Activated T-helper 1 cell treated with anti-CD3 and anti-CD28 coated beads, Interleukin-2, amount 50 U/mL, for 16 hours (primary cell): ENCODE measurements at regions not wholly inside any gene's neighbourhood (a gene's known extent, or its start where the extent isn't known, plus 50 kb on each side); places are given as distances from the start of the nearest gene placed in this dataset.

ENCODE experiments used
- DNase-seq, 2 donors: peaks; one replicate each; pipeline ENCODE4 v3.0.0-alpha.2; 2020; ENCODE audit warnings: low read depth in 1 of 2, low spot score in 1 of 2

- no peak for DNase-seq
Observed at GRCh38 chr5:18882154-18882553, 1105.8 kb downstream of the CDH18 start.

DNA sequence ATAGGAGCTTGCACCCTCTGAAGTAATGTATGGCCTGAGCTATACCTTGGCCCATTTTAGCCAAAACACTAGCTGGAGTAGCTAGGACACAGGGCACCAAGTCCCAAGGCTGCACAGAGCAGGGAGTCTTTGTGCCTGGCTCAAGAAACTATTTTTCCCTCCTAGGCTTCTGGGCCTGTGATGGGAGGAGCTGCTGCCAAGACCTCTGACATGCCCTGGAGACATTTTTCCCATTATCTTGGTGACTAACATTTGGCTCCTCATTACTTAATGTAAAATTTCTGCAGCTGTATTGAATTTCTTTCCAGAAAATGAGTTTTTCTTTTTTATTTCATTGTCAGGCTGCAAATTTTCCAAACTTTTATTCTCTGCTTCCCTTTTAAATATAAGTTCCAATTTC is 1099.2 kb downstream of the CDH18 start:
- no peak for DNase-seq

DNA sequence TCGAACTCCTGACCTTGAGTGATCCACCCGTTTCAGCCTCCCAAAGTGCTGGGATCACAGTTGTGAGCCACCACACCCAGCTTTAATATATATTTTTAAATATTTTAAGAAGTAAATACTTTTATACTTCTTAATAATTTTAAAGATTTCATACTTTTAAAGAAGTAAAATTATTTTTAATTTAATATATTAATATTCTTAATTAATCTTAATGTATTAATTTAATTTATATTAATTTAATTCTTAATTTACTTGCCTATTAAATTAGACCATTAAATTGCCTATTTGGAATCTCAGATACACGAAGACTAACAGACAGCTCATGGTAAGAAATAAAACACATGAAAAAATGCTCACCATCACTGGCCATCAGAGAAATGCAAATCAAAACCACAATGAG is 1087.4 kb downstream of the CDH18 start:
- no peak for DNase-seq

DNA sequence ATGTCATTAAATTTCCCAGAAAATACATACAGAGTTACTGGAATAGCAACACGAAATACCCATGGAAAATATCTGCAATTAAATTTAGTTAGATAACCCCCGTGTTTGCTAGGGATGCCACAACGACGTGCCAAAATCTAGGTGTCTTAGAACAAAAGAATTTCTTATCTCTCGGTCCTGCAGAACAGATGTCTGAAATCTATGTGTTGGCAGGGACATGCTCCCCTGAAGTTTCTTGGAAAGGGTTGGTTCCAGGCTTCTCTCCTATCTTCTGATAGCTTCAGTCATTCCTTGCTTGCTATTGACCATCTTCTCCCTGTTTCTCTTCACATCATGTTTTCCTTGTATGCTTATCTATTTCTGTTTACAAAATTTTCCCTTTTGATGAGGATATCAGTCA is 1067.0 kb downstream of the CDH18 start:
- no peak for DNase-seq

GRCh38 chr5:18932081-18932480 is 1055.9 kb downstream of the CDH18 start:
- no peak for DNase-seq

- DNase-seq = no peak
Observed at GRCh38 chr5:18944771-18945170, 1043.2 kb downstream of the CDH18 start.

DNA sequence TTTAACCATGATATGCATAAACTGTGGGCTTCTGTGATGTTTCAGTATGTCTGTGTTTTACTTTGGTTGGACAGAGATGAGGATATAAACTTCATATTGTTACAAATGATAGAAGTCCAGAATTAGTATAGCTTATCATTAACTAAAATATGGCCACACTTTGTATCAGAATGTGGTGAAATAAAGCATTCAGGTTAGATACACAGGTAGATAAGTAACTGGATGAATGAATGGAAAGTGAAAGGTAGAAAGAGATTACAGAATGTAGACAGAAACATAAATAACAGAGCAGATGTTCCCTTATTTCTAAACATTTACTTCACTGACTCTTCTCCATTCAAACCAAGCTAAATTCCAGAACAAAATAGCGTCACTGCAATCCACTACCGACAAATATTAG is 1033.8 kb downstream of the CDH18 start:
- no peak for DNase-seq

- DNase-seq = no peak
Observed at GRCh38 chr5:18959535-18959934, 1028.5 kb downstream of the CDH18 start.

DNA sequence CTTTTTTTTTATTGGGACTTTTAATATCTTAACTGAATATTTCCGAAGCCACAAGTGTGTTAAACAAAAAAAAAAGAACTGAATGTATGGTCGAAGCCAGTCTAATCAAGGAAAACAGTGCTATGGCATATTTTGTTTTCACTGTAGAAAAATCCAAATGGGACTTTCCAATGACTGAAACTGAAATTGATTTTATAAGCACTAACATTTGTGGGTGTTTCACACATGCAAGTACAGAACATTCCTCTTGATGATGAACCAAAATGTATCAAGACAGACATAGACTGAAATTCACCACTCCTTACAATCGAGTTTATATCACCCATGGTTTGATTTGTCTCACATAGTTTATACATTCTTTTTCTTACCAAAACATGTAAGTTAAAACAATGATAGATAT is 1026.8 kb downstream of the CDH18 start:
- no peak for DNase-seq

DNA sequence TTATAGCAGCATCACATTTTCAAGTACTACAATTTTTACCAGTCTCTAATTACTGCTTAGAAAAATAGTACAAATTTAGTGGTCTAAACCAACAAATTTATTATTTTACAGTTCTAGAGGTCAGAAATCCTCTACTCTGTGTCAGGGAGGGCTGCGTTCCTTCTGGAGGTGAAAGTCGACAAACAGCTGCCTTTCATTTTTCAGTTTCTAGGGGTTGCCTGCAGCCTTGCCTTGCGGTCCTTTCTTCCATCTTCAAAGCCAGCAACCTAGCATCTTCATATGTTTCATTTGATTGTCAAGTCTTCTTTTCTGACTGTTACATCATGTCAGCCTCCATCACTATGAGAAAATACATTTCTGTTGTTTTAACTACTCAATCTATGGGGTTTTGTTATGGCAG is 1022.1 kb downstream of the CDH18 start:
- no peak for DNase-seq

- no peak for DNase-seq
Observed at GRCh38 chr5:18967637-18968036, 1020.4 kb downstream of the CDH18 start.

DNA sequence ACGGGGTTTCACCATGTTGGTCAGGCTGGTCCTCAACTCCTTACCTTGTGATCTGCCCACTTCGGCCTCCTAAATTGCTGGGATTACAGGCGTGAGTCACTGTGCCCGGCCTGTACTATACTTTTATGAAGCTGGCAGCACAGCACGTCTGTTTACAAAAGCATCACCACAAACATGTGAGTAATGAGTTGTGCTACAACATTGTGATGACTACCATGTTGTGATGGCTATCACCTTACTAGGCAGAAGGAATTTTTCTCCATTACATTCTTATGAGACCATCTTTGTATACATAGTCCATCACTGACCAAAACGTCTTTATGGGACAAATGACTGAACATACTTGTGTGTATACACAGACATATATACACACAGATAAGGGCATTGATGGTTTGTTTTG is 1019.0 kb downstream of the CDH18 start:
- DNase-seq = no peak

DNA sequence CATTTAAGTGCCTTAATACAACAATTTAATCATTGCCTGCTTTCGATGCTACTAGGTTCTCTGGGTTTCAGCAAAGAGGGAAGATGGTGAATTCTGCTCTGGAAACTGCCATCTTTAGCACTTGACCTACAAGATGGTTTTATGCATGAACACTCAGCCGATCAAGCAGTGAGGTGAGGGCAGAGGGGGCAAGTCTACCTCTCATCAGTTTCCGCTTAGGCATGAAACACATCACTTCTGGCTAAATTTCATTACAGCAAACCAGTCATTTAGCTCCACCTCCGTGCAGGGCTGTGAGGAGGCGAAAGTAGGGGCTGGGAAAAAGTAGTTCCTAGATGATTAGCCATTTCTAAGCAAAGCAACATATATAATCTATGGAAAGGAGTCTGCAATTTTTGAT is 1018.0 kb downstream of the CDH18 start:
- no peak for DNase-seq

DNA sequence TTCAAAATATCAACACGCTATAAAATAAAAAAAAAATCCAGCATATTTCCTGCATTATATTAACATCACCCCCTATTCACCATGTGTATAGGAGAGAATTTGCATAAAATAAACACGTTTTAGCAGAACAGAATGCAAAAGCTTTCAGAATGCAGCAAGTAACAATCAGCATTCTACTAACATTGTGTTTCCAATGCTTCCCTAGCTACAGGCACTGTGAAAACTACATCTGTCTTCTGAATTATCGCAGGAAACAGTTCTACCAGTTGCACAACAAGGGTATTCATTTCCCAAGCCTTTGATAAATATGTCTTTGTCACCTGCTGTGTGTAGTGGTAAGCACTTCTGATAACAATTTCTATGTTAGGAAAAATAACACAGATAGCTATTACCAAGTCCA is 1015.8 kb downstream of the CDH18 start:
- no peak for DNase-seq

GRCh38 chr5:18975624-18976023 is 1012.4 kb downstream of the CDH18 start:
- DNase-seq = no peak

- no peak for DNase-seq
Observed at GRCh38 chr5:18977880-18978279, 1010.1 kb downstream of the CDH18 start.

DNA sequence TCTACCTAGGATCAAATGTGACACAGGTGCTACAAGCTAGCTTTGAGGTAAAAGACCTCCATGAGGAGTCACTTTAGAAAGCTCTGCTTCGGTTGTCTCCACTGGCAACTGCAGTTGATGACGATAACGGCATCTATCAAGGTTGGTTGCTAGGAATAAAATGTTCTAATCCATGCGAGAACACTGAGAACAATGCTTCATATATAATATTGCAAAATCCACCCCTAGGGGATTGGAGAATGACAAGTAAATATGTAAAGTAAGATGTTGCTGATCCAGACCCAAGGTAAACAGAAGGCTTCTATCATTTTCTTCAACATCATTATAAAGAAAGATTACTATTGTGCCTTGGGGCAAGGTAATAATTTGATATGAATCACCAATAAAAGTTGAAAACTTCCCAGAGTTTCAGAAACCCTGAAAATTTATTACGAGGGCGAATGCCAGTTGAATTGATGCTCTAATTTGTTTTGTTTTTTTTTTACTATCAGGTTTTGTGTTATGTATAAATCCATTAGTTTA is 1003.4 kb downstream of the CDH18 start:
- DNase-seq = no peak

GRCh38 chr5:18985171-18985758 is 1002.7 kb downstream of the CDH18 start:
- DNase-seq = no peak

DNA sequence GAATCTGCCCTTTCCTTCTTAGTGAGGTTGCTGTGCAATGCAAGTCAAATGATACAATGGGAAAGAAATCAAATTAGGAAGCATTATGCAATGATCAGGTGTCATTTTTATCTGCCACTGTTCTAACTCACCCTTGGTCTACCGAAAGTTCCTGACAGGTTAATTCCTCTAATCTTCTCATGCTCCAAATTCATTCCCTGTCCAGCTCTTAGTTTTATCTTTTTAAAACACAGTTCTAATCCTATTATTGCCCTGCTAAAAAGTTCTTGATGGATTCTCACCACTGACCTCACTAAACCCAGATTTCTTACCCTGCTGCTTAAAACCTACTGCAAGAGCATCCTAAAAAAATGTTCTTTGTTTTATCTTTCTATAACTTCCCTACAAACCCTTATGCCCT is 1000.9 kb downstream of the CDH18 start:
- DNase-seq = no peak

DNA sequence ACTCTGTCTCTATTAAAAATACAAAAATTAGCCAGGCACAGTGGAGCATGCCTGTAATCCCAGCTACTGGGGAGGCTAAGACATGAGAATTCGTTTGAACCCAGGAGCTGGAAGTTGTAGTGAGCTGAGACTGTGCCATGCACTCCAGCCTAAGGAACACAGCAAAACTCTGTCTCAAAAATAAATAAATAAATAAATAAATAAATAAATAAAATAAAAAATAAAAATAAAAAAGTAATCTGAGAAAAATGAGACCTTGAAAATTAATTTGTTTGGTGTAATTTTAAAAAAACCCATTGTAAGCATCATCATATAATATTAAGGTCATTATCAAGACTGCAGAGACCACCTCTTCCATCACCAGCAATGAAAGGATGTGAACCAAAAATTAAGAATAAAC is 997.1 kb downstream of the CDH18 start:
- no peak for DNase-seq

GRCh38 chr5:18992264-18992663 is 995.7 kb downstream of the CDH18 start:
- no peak for DNase-seq

DNA sequence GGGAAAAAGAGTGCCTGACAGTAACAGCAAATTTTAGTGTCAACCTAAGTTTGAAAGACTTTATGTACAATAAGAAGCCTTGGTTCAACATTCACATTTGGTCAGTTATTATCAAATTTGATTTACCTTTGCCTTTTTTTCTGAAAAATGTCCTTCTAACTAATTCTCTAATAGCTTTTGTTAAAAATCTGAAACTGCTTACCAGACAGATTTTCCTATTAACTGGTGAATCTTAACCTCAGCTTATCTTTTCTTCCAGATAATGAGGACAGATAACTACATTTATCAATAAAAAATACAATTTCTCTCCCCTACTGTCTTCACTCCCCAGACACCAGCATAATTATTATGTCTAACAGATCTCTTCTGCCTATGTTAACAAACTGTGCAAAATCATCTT is 988.5 kb downstream of the CDH18 start:
- no peak for DNase-seq

DNA sequence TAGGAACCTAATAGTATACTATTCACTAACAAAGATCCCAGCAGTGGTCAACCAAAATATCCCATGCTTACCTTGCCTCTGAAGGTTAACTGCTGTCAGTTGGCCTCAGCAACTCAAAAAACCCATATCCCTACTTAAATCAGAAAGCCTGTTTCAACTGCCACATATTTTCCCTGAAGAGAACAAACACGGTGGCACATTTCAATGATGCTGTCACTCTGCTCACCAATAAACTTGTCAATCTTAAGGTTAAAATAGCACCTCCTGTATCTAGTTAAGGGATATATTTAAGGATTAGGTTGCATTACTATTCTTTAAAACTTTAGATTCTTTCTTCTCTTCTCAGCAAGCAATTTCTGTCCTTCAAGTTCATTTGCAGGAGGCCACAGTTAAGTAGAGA is 986.9 kb downstream of the CDH18 start:
- DNase-seq = no peak

DNA sequence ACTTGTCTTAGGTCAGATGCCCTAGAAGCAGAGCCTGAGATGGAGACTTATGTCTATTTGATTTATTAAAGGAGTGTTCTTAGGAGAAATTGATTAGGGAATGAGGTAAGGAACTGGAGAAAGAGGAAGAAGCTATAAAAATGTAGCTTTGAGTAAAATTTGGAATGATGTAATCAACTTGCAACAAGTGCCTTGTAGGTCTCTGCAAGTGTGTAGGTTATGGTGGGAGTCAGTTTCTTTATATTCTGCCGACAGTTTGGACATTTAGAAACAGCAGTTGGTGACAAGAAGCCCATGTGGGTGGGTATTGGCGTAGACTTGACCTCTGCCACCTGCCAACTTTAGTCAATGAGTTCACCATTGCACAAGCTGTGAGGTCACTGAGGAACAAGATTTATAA is 986.5 kb downstream of the CDH18 start:
- no peak for DNase-seq
